Vagina (tissue), 2 donors: ENCODE measurements at regions not wholly inside any gene's neighbourhood (a gene's known extent, or its start where the extent isn't known, plus 50 kb on each side); places are given as distances from the start of the nearest gene placed in this dataset.

ENCODE experiments used
- POLR2A ChIP-seq, 2 donors: fragments of 450-650 bp; IDR thresholded peaks; one replicate each; pipeline ENCODE4 v1.6.1; 2017; ENCODE audit warnings: antibody characterized with exemption in 2 of 2, mild to moderate bottlenecking in 2 of 2, moderate library complexity in 2 of 2
- POLR2AphosphoS5 ChIP-seq, 2 donors: sonication (generic); formaldehyde crosslinking; IDR thresholded peaks; one replicate each; pipeline ENCODE4 v1.9.0; 2017; ENCODE audit warnings: antibody characterized with exemption in 2 of 2, mild to moderate bottlenecking in 2 of 2, low read depth in 1 of 2; ENCODE audit not compliant: insufficient read depth in 1 of 2
- TF ChIP-seq, protein P1 (sequence below), 3 experiments: fragments of 450-650 bp in 2 of 3; fragments of 200-600 bp in 1 of 3; sonication (generic) in 1 of 3; IDR thresholded peaks; one replicate each; pipeline ENCODE4 v1.5.1; 2017 to 2019; ENCODE audit warnings: antibody characterized with exemption in 3 of 3, mild to moderate bottlenecking in 2 of 3, moderate library complexity in 2 of 3

DNA sequence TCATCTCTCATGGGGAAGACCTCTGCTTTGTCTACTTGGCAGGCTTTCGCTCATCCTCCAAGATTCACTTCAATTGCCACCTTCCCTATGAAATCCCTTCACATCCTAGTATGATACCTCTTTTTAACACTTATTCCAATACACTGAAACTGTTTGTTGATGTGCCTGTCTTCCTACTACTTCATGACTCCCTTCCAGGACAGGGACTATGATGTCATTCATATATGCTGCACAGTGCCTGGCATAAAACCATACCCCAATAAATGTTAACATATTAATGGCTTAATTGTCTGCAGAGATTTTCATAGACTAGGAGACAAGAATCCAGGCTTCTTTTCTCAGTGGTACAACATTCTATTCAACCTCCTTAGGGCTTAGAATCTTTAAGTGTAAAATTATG is 215.5 kb downstream of the ZNF608 start:
- no peak for TF ChIP-seq POLR2A (IDR thresholded peaks at IDR 0.05)
- TF ChIP-seq, protein P1, sequence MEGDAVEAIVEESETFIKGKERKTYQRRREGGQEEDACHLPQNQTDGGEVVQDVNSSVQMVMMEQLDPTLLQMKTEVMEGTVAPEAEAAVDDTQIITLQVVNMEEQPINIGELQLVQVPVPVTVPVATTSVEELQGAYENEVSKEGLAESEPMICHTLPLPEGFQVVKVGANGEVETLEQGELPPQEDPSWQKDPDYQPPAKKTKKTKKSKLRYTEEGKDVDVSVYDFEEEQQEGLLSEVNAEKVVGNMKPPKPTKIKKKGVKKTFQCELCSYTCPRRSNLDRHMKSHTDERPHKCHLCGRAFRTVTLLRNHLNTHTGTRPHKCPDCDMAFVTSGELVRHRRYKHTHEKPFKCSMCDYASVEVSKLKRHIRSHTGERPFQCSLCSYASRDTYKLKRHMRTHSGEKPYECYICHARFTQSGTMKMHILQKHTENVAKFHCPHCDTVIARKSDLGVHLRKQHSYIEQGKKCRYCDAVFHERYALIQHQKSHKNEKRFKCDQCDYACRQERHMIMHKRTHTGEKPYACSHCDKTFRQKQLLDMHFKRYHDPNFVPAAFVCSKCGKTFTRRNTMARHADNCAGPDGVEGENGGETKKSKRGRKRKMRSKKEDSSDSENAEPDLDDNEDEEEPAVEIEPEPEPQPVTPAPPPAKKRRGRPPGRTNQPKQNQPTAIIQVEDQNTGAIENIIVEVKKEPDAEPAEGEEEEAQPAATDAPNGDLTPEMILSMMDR (IDR thresholded peaks at IDR 0.05): no peak
- no peak for TF ChIP-seq POLR2AphosphoS5 (IDR thresholded peaks at IDR 0.05; ENCODE audit: insufficient read depth in 1 of 2, low read depth in 1 of 2)
